Stimulated activated CD4-positive, alpha-beta T cell treated with anti-CD3 and anti-CD28 coated beads, Interleukin-2, amount 100 ng/mL, for 4 hours (primary cell): ENCODE measurements at regions not wholly inside any gene's neighbourhood (a gene's known extent, or its start where the extent isn't known, plus 50 kb on each side); places are given as distances from the start of the nearest gene placed in this dataset.
"Not testable (repeated sequence)": the region's sequence is repeated elsewhere in the genome, so short reads cannot be mapped to it uniquely, and the experiment has no call there.

ENCODE experiments used
- DNase-seq: peaks from one replicate; pipeline ENCODE4 v3.0.0-alpha.2; 2020; ENCODE audit warnings: low read depth

- no peak for DNase-seq
These were observed 151.7 kb upstream of the ASB18 start for GRCh38 chr2:236415684-236416444.

- no peak for DNase-seq
These were observed 152.5 kb upstream of the ACKR3 start for GRCh38 chr2:236417150-236417549.

- DNase-seq: no peak
These were observed 139.0 kb upstream of the ACKR3 start for GRCh38 chr2:236430584-236430983.

GRCh38 chr2:236434593-236434992 lies 135.0 kb upstream of the ACKR3 start:
- DNase-seq: no peak

GRCh38 chr2:236440110-236440881 lies 129.3 kb upstream of the ACKR3 start:
- DNase-seq: no peak

GRCh38 chr2:236444187-236444586 lies 125.4 kb upstream of the ACKR3 start:
- DNase-seq: no peak

- DNase-seq: no peak
These were observed 123.9 kb upstream of the ACKR3 start for GRCh38 chr2:236445678-236446077.

- no peak for DNase-seq
These were observed 123.1 kb upstream of the ACKR3 start for GRCh38 chr2:236446521-236446920.

- no peak for DNase-seq
These were observed 120.4 kb upstream of the ACKR3 start for GRCh38 chr2:236449167-236449761.

- DNase-seq: no peak
These were observed 117.4 kb upstream of the ACKR3 start for GRCh38 chr2:236452238-236452637.

- DNase-seq: no peak
These were observed 115.5 kb upstream of the ACKR3 start for GRCh38 chr2:236454076-236454475.

GRCh38 chr2:236459393-236459792 lies 110.2 kb upstream of the ACKR3 start:
- no peak for DNase-seq

GRCh38 chr2:236464140-236464539 lies 105.5 kb upstream of the ACKR3 start:
- DNase-seq: no peak

GRCh38 chr2:236472720-236473495 lies 96.7 kb upstream of the ACKR3 start:
- no peak for DNase-seq

GRCh38 chr2:236473691-236474090 lies 95.9 kb upstream of the ACKR3 start:
- DNase-seq: no peak

GRCh38 chr2:236479814-236480213 lies 89.8 kb upstream of the ACKR3 start:
- DNase-seq: no peak

GRCh38 chr2:236483102-236483501 lies 86.5 kb upstream of the ACKR3 start:
- DNase-seq: no peak

GRCh38 chr2:236485519-236485918 lies 84.1 kb upstream of the ACKR3 start:
- no peak for DNase-seq

- not testable (repeated sequence) for DNase-seq
These were observed 80.5 kb upstream of the ACKR3 start for GRCh38 chr2:236489083-236489482.

GRCh38 chr2:236489895-236490404 lies 79.7 kb upstream of the ACKR3 start:
- no peak for DNase-seq

- DNase-seq: no peak
These were observed 73.3 kb upstream of the ACKR3 start for GRCh38 chr2:236496340-236496739.

- no peak for DNase-seq
These were observed 71.3 kb upstream of the ACKR3 start for GRCh38 chr2:236498369-236498768.
